Ishikawa (cell line): ENCODE measurements at regions not wholly inside any gene's neighbourhood (a gene's known extent, or its start where the extent isn't known, plus 50 kb on each side); places are given as distances from the start of the nearest gene placed in this dataset.

ENCODE experiments used
- CEBPB ChIP-seq: IDR thresholded peaks from 2 replicates; pipeline ENCODE4 v1.6.1; 2012
- CREB1 ChIP-seq: IDR thresholded peaks from 2 replicates; pipeline ENCODE4 v1.6.1; 2012; ENCODE audit warnings: low read depth
- EGR1 ChIP-seq: IDR thresholded peaks from 2 replicates; pipeline ENCODE4 v1.6.1; 2012
- EP300 ChIP-seq: IDR thresholded peaks from 2 replicates; pipeline ENCODE4 v1.6.1; 2012; ENCODE audit warnings: borderline replicate concordance
- NFIC ChIP-seq: IDR thresholded peaks from 2 replicates; pipeline ENCODE4 v1.6.1; 2012
- REST ChIP-seq: IDR thresholded peaks from 2 replicates; pipeline ENCODE4 v1.6.1; 2012; ENCODE audit warnings: low read depth, mild to moderate bottlenecking
- TAF1 ChIP-seq: IDR thresholded peaks from 2 replicates; pipeline ENCODE4 v1.6.1; 2012; ENCODE audit warnings: low read depth, mild to moderate bottlenecking
- TCF12 ChIP-seq: IDR thresholded peaks from 2 replicates; pipeline ENCODE4 v1.6.1; 2012; ENCODE audit warnings: low read depth
- TEAD4 ChIP-seq: IDR thresholded peaks from 2 replicates; pipeline ENCODE4 v1.6.1; 2012
- YY1 ChIP-seq: IDR thresholded peaks from 2 replicates; pipeline ENCODE4 v1.6.1; 2012; ENCODE audit warnings: low read depth

- TF ChIP-seq CREB1 (no peak), TEAD4 (no peak), TCF12 (no peak), NFIC (no peak), EGR1 (no peak), REST (no peak), TAF1 (no peak), EP300 (no peak), CEBPB (no peak), YY1 (no peak)
Observed at GRCh38 chr11:114938799-114939198, 260.5 kb downstream of the NXPE2 start.
